ENCODE measurements at regions not wholly inside any gene's neighbourhood (a gene's known extent, or its start where the extent isn't known, plus 50 kb on each side); places are given as distances from the start of the nearest gene placed in this dataset.

GRCh38 chr4:159413306-159413943 is 310.5 kb downstream of the RAPGEF2 start:
- TF ChIP-seq CTCF (IDR thresholded peaks at IDR 0.05; ENCODE audit: borderline replicate concordance, extremely low read depth, low read length, poor library complexity, severe bottlenecking), result no peak
- TF ChIP-seq EZH2 (IDR thresholded peaks at IDR 0.05; ENCODE audit: borderline replicate concordance, low read depth, low read length, severe bottlenecking), result no peak
